Right ventricle myocardium inferior (tissue), 1 donor: ENCODE measurements at regions not wholly inside any gene's neighbourhood (a gene's known extent, or its start where the extent isn't known, plus 50 kb on each side); places are given as distances from the start of the nearest gene placed in this dataset.
"Not testable (repeated sequence)": the region's sequence is repeated elsewhere in the genome, so short reads cannot be mapped to it uniquely, and the experiment has no call there.

Source experiments
- ATAC-seq: fragments of 200-7000 bp; cut with Tn5 transposase; one replicate; pipeline ENCODE4 v1.9.1; 2020; ENCODE audit warnings: mild to moderate bottlenecking, moderate library complexity
- DNase-seq: peaks from one replicate; pipeline ENCODE4 v3.0.0; 2021; ENCODE audit errors: missing footprints
- intact Hi-C: fragments of 100-400 bp; cut with DNase I; formaldehyde crosslinking; loops from one replicate; pipeline ENCODE4 v1.11.0; 2022
- donor health status: DM: no; HTN: yes; CAD: no; lungs with severe emphysema.

DNA sequence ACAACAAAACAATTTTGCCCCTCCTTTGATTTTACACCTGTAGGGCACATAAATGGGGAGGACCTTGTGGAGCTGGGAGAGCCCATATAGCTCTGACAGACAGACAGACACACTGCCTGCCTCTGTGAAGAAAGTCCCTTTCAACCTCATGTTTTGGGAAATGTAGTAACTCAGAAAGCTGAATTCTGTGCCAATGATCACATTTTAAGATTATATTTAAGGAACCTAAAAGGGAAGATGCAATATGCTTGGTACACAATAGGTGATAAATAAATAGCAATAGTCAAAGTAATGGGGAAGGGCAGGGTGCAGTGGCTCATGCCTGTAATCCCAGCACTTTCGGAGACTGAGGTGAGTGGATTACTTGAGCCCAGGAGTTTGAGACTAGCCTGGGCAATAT, 446.4 kb upstream of the ID2 start:
- ATAC-seq: no peak
- no peak for DNase-seq
- intact Hi-C loops: no loop called here

DNA sequence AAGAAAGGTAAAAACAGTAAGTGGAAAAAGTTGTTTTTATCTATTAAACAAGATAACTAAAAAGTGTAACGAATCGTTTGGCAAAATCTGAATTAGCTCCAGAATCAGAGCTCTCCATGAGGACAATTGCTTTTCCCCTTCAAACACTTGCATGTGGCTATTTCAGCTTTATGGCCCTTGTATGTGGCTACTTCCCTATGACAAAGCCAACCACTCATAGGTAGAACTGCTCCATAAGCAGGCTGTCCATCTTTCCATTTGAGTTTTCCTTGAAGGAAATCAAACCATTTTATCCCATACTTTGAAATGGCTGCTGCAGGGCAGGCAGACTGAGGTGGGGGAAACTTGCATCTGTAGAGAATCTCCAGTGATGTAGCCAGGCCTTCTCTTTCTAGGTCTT, 445.5 kb upstream of the ID2 start:
- no peak for ATAC-seq
- DNase-seq: no peak
- intact Hi-C loops: no loop called here

DNA sequence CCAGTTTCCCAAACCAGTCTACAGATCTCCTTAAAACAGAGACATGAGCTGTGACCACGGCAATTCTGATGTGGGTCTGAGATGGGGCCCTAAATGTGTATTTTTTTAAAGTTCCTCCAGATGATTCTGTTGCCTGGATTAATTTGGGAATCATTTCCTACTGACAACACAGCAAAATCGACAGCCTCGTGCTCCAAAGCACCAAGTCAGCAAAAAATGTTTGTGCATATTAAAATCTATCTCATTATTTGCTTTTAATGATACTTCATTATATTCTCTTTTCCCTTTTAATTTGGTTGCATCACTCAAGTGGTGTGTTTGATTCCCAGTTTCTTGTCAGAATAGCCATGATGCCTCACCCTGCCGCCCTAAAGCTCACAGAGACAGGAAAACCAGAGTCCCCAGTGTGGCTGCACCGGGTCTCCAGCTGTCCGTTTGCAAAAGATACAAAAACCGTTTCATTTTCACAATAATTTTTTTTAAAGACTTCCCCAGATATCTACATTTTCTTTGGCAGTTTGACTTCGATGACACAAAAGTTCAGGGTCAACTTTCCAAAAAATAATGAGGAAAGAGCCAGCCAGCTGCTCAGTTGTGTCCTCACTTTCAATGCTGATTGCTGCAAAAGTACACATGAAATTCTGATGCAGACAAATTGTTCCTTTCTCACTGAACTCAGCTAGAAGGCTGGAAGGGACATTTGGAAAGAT, 443.2 kb upstream of the ID2 start:
- intact Hi-C loops: no loop called here
- DNase-seq: peak; percentile 66
- ATAC-seq: peak; percentile 86

DNA sequence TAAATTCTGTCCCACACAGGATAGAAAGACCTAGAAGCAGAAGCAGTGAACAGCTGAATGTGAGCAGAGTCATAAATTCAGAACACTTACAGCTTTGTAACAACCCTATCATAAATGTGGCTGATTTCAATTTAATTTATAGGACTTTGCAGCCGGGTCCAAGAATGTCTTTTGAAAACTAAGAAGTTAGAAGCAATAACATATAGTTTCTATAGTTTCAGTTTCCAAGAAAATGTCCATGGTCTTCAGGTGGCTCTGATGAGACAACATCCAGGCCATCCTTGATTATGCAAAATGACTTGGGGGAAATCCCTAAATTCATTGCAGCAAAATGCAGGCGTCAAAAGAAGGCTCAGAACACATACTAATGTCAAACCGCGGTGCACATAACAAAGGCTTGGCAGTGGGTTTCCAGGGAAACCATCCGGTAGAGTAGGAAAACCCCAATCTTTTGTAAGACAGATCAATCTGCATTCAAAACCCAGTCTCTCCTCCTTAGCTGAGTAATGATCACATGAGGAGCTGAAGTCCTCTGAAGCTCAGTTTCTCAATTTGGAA, 442.2 kb upstream of the ID2 start:
- intact Hi-C loops: no loop called here
- no peak for ATAC-seq
- DNase-seq: no peak

DNA sequence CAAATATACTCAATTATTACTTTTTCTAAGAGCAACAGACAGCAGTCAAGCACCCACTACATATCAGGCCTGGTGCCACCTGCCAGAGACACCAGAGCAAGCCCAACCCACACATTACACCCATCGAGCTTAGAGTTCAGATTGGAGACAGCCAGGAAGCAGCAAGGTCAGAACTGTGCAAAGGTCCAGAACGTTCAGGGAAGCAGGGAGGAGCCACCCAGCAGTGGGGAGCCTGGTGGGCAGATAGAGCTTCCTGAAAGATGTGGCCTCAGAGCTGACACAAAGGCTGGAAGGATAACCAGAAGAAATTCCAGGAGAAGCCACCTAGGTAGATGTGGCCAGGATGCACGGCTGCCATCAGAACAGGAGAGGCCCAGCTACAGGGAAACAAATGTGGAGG, 440.5 kb upstream of the ID2 start:
- DNase-seq (no peak), ATAC-seq (no peak)
- intact Hi-C loops: no loop called here

DNA sequence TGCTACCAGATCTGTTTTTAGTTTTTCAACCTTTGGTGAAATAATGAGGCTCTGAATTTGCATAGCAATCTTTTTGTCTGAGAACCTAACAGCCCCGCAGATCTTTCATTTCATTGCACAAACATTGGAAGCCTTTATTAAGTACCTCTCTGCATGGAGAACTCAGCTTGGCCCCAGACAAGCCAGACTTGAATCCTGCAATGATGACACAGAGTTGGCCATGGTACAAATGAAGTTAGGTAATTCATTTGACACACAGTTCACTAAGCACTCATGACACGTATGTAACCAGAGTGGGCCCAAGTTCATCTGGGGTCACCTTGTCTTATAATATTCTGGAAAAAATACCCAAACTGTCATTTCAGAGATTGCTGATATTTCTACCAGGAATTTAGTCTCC, 439.1 kb upstream of the ID2 start:
- intact Hi-C loops: no loop called here
- DNase-seq (no peak), ATAC-seq (peak; percentile 27)

DNA sequence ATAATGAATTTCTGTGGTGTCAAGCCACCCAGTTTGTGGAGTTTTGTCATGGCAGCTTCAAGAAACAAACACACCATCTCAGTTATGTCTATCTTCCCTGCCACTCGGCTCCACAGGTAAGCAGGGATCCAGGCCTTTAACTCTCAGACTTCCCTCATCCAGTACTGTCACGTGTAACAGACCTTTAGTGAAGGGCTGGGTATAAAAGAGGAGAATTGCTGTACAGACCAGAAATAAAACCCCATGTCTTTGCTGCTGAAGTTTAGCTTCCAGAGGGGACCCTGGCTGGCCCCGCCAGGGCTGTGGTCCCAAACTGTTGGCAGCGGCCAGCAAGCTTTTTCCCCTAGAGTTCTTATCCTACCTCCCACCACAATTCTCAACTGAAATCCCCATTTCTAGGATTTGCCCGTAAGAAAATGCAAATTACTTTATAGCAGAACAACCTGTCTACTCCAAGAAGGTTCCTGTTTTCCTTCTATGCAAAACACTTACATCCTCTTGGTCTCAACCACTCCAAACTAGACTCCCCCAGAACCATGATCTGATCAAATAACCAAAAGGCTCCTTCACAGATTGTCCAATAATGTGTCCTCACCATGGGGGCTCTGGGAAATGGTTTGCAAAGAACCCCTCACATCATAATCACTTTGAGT, 438.0 kb upstream of the ID2 start:
- DNase-seq: no peak
- intact Hi-C loops: no loop called here
- ATAC-seq: no peak

DNA sequence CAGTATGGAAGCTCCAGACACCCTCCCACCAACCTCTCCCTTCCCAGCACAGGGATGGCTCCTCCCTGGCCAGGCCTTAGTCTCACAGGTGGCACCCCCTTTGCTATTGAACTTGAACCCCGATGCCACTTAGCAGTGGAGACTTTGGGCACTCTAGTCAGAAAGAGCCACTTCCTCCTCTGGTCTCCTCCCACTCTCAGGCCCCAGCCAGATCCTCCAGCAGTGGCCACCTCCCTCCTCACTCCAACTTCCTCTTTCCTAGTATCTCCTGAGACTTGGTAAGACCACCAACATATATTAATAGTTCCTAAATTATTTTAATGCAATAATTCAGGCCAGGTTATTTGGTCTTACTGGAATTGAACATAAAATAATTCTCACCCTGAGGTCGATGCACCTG, 437.2 kb upstream of the ID2 start:
- ATAC-seq (no peak), DNase-seq (no peak)
- intact Hi-C loops: no loop called here

DNA sequence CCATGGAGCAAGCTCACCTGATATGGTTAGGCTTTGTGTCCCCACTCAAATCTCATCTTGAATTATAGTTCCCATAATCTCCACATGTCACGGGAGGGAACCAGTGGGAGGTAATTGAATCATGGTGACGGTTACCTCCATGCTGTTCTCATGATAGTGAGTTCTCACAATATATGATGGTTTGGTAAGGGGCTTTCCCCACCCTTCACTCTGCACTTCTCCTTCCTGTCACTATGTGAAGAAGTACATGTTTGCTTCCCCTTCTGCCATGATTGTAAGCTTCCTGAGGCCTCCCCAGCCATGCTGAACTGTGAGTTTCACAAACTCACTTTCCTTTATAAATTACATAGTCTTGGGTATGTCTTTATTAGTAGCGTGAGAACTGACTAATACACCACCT, 435.7 kb upstream of the ID2 start:
- no peak for ATAC-seq
- intact Hi-C loops: no loop called here
- no peak for DNase-seq

DNA sequence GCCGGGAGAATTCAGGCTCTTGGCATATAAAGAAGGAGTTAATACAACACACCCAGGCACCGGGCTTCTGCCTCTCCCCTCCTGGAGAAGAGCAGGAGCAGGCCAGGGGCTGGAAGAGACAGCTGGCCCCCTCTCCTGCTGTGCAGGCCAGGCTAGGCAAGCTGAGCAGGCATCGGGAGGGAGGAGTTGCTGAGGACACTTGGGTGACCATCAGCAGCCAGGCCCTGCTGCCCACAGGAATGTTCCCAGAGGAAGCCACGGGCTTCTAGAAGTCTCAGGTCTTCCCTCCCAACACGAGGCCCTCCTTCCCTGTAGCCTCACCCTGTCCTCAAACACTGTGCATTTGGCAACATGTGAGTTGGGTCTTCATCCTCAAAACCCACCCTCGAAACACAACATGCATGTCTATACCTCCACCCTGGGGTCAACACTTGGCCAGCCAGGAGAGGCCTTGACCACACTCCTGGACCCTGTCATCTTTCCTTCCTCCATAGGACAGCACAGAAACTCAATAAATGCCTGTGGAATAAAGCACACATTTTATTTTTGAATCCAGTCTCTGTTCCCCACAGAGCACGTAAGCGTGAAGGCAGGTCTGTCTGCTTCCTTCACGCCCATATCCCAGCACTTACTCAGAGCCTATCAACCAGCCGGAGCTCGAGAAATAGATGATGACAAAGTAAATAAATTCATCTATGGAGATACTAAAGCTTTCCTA, 433.8 kb upstream of the ID2 start:
- DNase-seq: no peak
- intact Hi-C loops: no loop called here
- ATAC-seq: peak; percentile 35

DNA sequence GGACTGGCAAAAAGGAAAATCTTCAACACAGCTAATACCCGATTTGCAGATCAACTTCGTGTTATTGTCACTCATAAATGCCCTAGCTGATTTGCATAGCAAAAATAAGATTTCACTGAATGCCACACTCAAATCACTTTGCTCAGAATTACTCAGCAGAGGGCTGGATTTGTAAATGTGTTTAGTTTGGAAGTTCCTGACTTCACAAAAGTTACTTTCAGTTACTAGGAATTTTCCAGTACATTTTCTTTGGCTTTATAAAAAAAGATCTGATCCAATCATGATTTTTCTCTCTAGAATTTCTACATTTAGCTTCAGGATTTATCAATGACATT, 433.3 kb upstream of the ID2 start:
- ATAC-seq (no peak), DNase-seq (no peak)
- intact Hi-C loops: no loop called here

DNA sequence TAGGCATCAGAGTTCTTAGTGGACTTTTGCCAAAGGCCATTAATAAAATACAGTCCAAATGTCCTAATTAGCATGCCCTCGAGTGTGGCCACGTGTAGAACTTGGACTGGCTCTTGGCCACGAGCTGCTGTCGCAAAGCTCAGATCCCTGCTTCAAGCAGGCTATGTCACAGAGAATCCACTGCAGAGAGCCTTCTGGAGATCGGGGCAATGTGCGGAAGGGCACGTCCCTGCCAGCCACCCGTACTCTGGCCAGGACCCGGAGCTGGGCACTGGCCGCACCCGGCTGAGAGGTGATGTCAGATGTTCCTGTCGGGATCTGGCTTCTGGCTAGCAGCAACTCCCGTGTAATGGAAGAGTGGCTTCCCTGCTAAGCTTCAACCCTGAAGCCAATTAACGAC, 432.7 kb upstream of the ID2 start:
- ATAC-seq (peak; percentile 60), DNase-seq (no peak)
- intact Hi-C loops: no loop called here

DNA sequence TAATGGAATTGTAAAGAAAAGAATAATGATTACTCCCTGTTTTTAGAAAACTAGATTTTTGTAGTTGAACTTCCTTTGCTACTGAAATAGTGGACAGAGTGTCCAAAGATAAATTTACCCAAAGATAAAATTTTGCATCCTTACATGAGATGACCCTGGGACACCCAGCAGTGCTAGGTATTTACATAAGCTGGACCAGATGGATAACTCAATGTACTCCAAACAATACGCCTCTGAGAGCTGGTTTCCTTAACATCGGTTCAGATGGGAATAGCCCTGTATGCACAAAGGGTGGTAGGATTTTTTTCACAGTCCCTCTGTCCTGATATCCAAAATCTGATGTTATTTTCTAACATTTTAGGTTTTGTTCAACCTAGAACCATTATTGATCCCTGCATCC, 432.1 kb upstream of the ID2 start:
- no peak for DNase-seq
- intact Hi-C loops: no loop called here
- no peak for ATAC-seq

DNA sequence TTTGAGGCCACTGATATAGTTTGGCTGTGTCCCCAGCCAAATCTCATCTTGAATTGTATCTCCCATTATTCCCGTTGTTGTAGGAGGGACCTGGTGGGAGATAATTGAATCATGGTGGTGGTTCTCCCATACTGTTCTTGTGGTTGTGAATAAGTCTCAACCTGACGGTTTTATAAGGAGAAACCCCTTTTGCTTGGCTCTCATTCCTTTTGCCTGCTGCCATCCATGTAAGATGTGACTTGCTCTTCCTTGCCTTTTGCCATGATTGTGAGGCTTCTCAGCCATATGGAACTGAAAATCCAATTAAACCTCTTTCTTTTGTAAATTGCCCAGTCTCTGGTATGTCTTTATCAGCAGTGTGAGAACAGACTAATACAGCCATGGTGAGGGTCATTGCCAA, 431.6 kb upstream of the ID2 start:
- ATAC-seq, intact Hi-C loops, DNase-seq: not testable (repeated sequence)

DNA sequence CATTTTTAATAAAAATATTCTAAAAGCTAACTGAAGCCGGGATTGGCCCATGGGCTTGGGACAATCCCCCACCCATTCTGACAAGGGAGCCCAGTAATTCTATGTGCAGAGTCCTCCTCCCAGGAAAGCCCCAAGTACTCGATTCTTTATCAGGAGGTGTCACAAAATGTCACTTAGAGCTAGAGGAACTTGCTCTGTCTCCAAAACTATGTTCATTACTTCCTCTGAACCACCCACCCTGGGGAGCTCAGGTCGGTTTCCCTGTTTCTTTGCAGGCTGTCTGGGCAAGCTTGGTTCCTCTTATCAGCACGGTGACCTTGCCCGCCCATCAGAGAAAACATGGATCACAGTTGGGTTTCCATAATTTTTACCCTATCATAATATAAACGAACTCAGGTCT, 430.6 kb upstream of the ID2 start:
- no peak for ATAC-seq
- intact Hi-C loops: no loop called here
- DNase-seq: no peak

DNA sequence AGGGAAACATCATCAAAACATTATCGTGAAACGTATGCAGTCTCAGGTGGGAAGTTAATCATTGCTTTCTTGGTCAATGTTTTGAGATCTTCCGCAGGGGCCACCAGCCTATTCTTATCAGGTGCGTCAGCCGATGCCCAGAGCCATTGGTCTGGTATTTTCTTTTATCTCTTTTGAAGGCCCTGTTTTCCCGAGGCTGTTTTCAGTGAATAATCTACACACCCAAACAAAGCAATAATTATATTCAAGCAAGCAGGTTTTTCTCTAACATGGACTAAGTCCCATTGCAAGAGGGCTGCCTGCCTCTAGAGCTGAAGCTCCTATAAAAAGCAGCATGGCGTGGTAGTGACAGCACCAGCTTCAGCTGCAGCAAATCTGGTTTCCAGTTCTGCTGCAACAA, 430.0 kb upstream of the ID2 start:
- no peak for DNase-seq
- no peak for ATAC-seq
- intact Hi-C loops: no loop called here

DNA sequence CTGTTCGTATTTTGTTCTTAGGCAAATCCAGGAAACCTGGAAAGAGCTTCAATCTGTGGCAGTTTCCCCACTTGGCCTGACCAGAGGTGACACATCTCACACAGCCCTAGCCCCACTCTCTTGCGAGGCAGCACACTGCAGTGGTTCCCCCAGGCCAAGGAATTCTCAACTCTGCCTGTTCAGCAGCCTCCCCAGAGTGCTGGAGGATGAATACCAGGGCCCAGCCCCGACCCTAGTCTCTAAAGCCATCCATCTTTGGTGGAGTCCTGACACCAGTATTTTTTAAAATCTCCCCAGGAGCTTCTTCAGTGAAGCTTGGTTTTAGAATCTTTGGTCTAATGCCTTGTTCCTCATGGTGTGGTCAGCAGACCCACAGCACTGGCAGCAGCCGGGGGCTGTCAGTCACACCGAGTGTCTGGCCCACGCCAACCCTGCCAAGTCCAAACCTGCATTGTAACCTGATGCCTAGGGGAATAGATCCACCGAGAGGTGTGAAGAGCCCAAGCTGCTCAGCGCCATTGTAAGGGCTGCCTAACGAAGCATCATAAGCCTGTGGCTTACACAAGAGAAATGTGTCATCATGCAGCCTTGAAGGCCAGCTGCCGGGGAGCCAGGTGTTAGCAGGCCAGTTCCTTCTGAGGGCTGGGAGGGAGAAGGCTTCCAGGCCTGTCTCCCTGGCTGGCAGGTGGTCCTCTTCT, 428.7 kb upstream of the ID2 start:
- ATAC-seq (no peak), DNase-seq (no peak)
- intact Hi-C loops: no loop called here

DNA sequence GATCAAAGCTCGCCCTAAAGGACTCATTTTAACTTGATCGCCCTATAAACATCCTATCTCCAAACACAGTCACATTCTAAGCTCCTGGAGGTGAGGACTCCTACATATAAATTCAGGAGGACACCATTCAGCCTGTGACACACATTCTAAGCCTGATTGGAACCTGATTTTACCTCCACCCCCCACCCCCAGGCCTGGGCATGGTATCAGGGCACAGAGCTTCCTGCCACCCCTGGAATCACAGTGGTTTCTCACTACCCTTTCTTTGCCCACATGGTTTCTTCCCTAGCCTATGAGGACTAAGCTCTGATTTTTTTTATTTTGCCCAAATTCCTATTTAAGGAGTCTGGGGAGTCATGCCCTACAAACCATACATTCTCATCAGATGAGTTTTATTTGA, 428.1 kb upstream of the ID2 start:
- no peak for DNase-seq
- intact Hi-C loops: no loop called here
- no peak for ATAC-seq

DNA sequence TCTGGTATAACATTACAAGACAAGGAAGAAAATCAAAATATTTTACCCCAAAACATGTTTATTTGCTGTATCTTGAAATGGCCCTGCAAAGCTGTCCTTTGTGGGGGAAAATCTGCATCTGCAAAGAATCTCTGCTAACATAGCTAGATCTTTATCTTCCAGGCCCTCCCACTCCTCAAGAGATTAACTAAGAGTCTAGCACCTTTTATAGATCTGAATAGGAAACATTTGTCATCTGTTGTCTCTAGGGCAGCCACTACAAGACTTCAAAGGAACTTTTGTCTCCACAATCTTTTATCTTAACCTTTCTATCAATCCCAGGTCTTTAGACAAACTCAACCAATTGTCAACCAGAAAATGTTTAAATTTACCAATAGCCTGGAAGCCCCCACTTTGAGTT, 427.6 kb upstream of the ID2 start:
- DNase-seq, ATAC-seq, intact Hi-C loops: not testable (repeated sequence)
